Osteoblast (primary cell): ENCODE measurements at regions not wholly inside any gene's neighbourhood (a gene's known extent, or its start where the extent isn't known, plus 50 kb on each side); places are given as distances from the start of the nearest gene placed in this dataset.

Experiments
- DNase-seq: peaks from one replicate; pipeline ENCODE4 v3.0.0; 2011; ENCODE audit warnings: low spot score, mixed read lengths; ENCODE audit not compliant: insufficient read length; ENCODE audit errors: missing footprints
- H2AFZ ChIP-seq: 2 replicates; pipeline ENCODE4 v1.6.0; 2011; ENCODE audit warnings: mild to moderate bottlenecking, low read length
- H3K27ac ChIP-seq: 2 replicates; pipeline ENCODE4 v1.5.1; 2011; ENCODE audit warnings: mild to moderate bottlenecking, low read depth, low read length, moderate library complexity
- H3K27me3 ChIP-seq: 2 replicates; pipeline ENCODE4 v1.6.0; 2012; ENCODE audit warnings: mild to moderate bottlenecking, control low read depth, inconsistent platforms, low read length, moderate library complexity; ENCODE audit not compliant: insufficient read depth
- H3K36me3 ChIP-seq: 2 replicates; pipeline ENCODE4 v1.5.1; 2011; ENCODE audit warnings: mild to moderate bottlenecking, low read length, control low read depth, moderate library complexity; ENCODE audit not compliant: insufficient read depth
- H3K4me1 ChIP-seq: 2 replicates; pipeline ENCODE4 v1.5.1; 2011; ENCODE audit warnings: mild to moderate bottlenecking, low read length, control low read depth, moderate library complexity; ENCODE audit not compliant: insufficient read depth
- H3K4me2 ChIP-seq: 2 replicates; pipeline ENCODE4 v1.6.0; 2011; ENCODE audit warnings: mild to moderate bottlenecking, low read length; ENCODE audit not compliant: insufficient read depth
- H3K4me3 ChIP-seq: fragments of 200-600 bp; sonication (generic); 3 replicates; pipeline ENCODE4 v1.5.1; 2012; ENCODE audit warnings: mild to moderate bottlenecking, low read length, inconsistent platforms; ENCODE audit not compliant: insufficient read depth
- H3K79me2 ChIP-seq: 2 replicates; pipeline ENCODE4 v1.6.0; 2012; ENCODE audit warnings: mild to moderate bottlenecking, low read length, control low read depth, inconsistent platforms; ENCODE audit not compliant: insufficient read depth
- H3K9me3 ChIP-seq: 2 replicates; pipeline ENCODE4 v1.5.1; 2011; ENCODE audit warnings: low read depth, low read length, control low read depth
- H4K20me1 ChIP-seq: 2 replicates; pipeline ENCODE4 v1.6.0; 2012; ENCODE audit warnings: mild to moderate bottlenecking, low read length, control low read depth; ENCODE audit not compliant: insufficient read depth
- CTCF ChIP-seq: IDR thresholded peaks from 2 replicates; pipeline ENCODE4 v1.5.1; 2011; ENCODE audit warnings: mild to moderate bottlenecking, low read depth, low read length, moderate library complexity; ENCODE audit errors: extremely low read depth

- H3K4me2 ChIP-seq, result no peak overlapping the region
- H3K4me1 ChIP-seq, result no peaks in the 10 kb centered on the region
- no peaks in the 10 kb centered on the region for H3K9me3 ChIP-seq
- no peak for TF ChIP-seq CTCF
- no peaks in the 10 kb centered on the region for H4K20me1 ChIP-seq
- no peaks in the 10 kb centered on the region for H3K79me2 ChIP-seq
- no peak overlapping the region for H3K4me3 ChIP-seq
- DNase-seq, result no peak
- H3K27ac ChIP-seq, result no peak overlapping the region
- no peaks in the 10 kb centered on the region for H3K36me3 ChIP-seq
- H3K27me3 ChIP-seq, result peaks cover 45% of the 10 kb centered on the region
- H2AFZ ChIP-seq, result no peak overlapping the region
These were observed 154.4 kb upstream of the HES1 start for GRCh38 chr3:193981504-193981903.

- no peak for TF ChIP-seq CTCF
These were observed 153.7 kb upstream of the HES1 start for GRCh38 chr3:193982258-193982659.

GRCh38 chr3:193983846-193984818 lies 151.8 kb upstream of the HES1 start:
- Histone ChIP-seq H3K36me3 (no peaks in the 10 kb centered on the region), H3K4me3 (no peak overlapping the region), H3K9me3 (no peaks in the 10 kb centered on the region), H3K4me2 (no peak overlapping the region), H2AFZ (no peak overlapping the region), H3K27ac (no peak overlapping the region), H4K20me1 (no peaks in the 10 kb centered on the region), H3K4me1 (no peaks in the 10 kb centered on the region), H3K27me3 (peaks cover 41% of the 10 kb centered on the region), H3K79me2 (no peaks in the 10 kb centered on the region)
- TF ChIP-seq CTCF, result no peak
- no peak for DNase-seq

More at GRCh38 chr3:193982258-193982659, 153.7 kb upstream of the HES1 start:
- H3K4me1 ChIP-seq, result no peaks in the 10 kb centered on the region
- no peak overlapping the region for H2AFZ ChIP-seq
- H3K27me3 ChIP-seq, result peaks cover 45% of the 10 kb centered on the region
- no peaks in the 10 kb centered on the region for H3K9me3 ChIP-seq
- no peak overlapping the region for H3K4me2 ChIP-seq
- peak; percentile 92 for DNase-seq
- no peaks in the 10 kb centered on the region for H3K79me2 ChIP-seq
- no peak overlapping the region for H3K27ac ChIP-seq
- no peaks in the 10 kb centered on the region for H4K20me1 ChIP-seq
- H3K36me3 ChIP-seq, result no peaks in the 10 kb centered on the region
- no peak overlapping the region for H3K4me3 ChIP-seq

GRCh38 chr3:193984876-193985275 lies 151.1 kb upstream of the HES1 start:
- Histone ChIP-seq H2AFZ (no peak overlapping the region), H3K9me3 (no peaks in the 10 kb centered on the region), H3K4me3 (no peak overlapping the region), H3K27ac (no peak overlapping the region), H3K4me1 (no peaks in the 10 kb centered on the region), H3K27me3 (peaks cover 47% of the 10 kb centered on the region), H3K4me2 (no peak overlapping the region), H3K79me2 (no peaks in the 10 kb centered on the region), H4K20me1 (no peaks in the 10 kb centered on the region), H3K36me3 (no peaks in the 10 kb centered on the region)
- no peak for DNase-seq
- TF ChIP-seq CTCF, result no peak
